Fibroblast of skin of right quadriceps (primary cell): ENCODE measurements at regions not wholly inside any gene's neighbourhood (a gene's known extent, or its start where the extent isn't known, plus 50 kb on each side); places are given as distances from the start of the nearest gene placed in this dataset.

Source experiments
- DNase-seq: peaks from one replicate; pipeline ENCODE4 v3.0.0-alpha.2; 2013

DNA sequence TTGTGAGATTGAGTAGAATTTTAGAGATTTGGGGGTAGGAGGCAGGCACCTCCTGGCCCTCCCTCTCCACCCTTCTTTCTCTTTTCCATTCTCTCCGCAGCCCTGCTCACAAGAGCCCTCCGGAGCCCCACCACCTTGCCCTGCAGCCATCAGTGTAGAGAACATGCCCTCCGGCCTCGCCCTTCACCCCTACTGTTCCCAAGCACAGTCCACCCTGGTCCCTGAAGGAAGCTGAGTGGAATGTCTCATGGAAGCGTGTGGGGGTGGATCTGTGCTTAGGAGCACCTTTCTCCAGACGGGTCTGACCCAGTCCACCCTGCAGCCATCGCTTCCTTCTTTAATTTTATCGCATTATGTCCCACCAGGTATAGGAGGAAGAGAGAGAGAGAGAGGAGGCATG, 267.1 kb downstream of the NSG2 start:
- no peak for DNase-seq

DNA sequence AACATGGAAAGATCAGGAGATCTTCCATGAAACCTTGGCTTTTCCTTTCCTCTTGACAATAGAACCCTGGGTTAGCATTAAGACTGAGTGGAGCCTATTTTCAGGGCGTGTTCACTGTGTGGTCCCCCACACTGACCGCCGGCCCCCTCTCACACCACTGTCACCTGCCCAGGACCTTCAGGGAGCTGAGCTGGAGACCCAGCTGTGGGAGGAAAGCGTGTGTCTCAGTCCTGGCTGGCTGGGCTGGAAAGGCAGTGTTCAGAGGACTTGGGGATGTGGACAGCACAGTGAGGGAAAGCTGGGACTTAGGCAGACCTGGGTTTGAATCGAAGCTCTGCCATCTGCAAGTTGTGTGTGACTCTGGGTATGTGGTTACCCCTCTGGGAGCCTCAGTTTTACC, 268.1 kb downstream of the NSG2 start:
- DNase-seq = no peak

- DNase-seq = no peak
These were observed 268.8 kb downstream of the NSG2 start for GRCh38 chr5:174314261-174314660.

DNA sequence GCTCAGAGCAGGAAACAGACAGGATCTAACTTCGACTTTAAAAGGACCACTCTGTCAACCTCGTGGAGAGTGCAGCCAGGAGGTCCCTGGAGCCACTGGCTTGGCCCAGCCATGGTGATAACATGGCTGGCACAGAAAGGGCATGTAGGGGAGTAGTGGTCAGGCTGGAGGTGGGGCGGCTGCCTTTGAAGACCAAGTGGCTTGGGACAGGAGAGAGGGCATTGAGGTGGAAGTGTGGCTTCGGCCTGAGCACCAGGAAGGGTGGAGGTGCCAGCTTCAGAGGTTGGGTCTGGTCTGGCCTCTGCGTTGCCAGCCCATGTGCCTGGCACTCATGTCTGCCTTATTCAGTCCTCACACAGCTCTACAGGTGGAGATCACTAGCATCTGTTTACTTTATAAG, 270.0 kb downstream of the NSG2 start:
- DNase-seq = no peak

DNA sequence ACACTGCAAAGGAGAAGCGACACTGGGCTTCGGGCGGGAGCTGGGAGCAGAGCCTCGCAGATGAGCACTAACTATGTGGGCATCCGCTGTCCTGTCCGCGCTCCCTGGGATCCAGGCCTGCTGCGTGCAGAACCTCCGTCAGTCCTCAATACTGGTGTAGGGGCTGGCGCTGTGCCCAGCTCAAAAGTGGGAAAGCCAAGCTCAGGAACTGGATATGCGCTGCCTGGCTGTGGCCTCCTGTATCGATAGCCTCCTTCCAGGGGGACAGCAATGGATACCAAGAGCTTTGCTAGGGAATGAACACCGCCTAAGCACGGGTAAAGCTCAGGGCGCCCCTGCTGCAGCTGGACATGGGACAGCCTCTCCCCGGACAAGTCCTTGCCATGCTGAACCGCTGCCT, 270.4 kb downstream of the NSG2 start:
- DNase-seq = no peak

GRCh38 chr5:174316326-174316725, 270.8 kb downstream of the NSG2 start:
- DNase-seq = no peak

GRCh38 chr5:174317256-174317894, 271.9 kb downstream of the NSG2 start:
- peak; percentile 45 for DNase-seq

GRCh38 chr5:174318578-174318977, 273.1 kb downstream of the NSG2 start:
- no peak for DNase-seq

GRCh38 chr5:174319551-174319950, 274.0 kb downstream of the NSG2 start:
- no peak for DNase-seq

- DNase-seq = no peak
These were observed 274.5 kb downstream of the NSG2 start for GRCh38 chr5:174320051-174320450.

DNA sequence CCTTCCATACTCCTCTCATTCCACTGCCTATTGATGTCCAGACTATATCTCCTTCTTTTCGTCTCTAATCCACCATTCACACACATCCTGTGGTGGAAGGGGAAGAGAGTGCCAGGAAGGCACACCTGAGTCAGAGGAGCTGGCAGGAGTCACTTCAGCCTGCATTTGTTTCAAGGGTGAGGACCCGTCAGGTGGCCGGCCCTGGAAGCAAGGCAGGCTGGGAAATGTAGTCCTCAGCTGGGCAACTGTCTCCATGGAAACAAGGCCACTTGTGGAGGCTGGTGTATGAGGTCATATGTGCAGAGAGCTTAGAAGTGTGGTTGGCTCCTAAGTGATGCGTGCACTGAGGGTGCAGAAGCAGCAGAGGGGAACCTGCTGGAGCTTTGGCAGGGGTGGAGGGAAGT, 278.4 kb downstream of the NSG2 start:
- no peak for DNase-seq

GRCh38 chr5:174324680-174325079, 279.2 kb downstream of the NSG2 start:
- no peak for DNase-seq

DNA sequence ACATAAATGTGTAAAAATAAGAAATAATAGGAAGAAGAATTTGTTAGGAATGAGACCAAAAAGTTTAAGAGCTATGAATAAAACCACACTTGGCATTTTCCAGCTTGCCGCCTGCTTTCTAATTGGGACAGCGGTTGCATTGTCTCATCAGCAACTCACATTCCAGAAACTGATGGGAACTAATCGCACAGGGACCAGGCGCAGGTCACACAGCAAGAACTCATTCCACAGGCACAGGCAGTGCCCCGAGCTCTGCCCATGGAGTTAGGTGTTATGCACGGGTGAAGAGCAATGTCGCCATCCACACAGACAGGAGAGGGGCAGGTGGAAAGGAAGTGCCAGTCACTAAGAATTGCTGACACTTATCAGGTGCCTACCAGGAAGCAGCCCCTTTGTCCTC, 279.9 kb downstream of the NSG2 start:
- DNase-seq = no peak

DNA sequence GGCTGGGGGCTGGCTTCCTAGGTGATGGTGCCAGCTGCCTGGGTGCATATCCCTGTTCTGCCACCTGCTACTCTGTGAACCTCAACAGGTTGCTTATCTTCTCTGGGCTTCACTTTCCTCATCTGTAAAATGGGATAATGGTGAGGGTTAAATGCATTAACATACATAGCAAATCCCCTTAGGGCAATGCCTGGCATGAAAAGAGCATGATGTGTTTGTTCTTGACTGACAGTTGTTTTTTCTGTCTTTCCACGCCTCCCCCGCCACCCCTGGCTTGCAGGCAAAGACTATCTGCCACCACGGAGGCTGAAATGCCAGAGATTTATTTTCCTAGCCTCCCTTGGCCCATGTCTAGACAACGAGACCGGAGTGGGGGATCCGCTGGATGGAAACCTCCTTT, 280.5 kb downstream of the NSG2 start:
- no peak for DNase-seq

GRCh38 chr5:174326372-174326771, 280.9 kb downstream of the NSG2 start:
- DNase-seq = no peak

DNA sequence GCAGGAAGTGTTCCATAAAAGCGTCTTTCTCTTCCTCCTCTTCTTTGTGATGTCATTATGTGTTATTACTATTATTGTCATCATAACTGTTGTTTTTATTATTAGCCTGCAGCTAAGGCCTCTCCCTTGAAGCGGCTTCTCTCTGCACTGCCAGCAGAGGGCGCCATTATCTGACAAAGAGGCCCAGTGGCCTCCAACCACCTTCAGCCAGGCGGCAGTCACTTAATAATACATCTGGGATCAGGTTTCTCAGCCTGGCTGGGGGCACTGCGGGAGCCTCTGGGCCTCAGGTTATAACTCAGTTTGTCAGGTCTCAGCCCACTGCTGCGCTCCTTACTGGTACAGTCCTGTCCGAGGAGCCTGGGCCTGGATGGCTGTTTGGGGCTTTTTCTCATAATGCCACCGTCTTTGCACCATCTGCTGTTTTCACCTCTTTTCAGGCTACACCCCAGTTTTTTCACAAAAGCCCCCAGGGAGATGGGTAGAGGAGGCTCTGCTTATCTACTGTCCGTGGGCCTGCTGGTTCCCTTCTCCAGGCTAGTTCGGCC, 281.9 kb downstream of the NSG2 start:
- peak; percentile 75 for DNase-seq

DNA sequence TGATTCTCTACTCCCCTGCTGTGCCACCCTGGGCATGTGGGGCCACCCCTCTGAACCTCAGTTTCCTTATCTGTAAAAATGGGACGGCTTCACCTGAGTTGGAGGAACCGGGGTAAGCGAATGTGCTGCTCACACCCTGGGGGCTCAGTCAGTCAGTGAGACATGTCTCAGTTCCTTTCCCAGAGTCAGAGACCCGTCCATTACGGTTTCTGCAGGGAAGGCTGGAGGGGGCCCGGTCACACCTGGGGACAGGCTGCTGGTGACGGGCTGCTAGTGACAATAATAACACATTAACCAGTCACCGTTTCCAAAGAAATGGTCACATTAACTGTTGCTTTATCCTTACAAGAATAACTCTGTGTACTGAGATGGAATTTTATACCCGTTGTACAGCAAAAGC, 282.4 kb downstream of the NSG2 start:
- DNase-seq = no peak

DNA sequence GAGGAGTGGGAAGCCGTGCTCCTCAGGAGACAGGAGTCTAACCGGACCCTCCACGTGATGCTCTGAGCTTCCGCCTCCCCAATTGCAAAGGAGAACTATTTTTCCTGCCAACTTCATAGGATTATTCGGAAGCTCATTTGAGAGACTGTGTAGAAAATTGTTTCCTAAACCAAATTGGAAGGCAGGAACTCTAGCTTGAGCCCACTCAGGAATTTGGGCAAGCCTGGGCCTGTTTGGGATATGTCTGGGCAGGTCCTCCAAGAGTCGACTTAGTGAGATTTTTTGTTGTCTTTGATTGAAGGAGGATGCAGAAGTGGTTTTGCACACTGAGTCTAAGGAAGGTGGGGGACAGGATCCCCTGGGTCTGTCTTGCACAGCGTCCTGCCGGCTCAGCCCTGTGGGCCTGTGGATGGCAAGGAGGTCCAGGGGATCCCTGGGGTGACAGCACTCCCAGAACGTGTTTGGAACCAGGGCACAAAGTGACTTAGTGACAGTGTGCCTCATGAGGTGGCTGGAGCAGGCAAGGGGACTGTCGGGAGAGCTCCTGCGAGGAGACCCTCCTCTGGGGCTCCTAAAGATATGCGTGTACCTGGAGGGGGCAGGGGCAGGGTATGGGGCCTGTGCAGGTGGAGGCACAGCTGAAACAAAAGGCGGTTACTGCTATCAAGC, 283.3 kb downstream of the NSG2 start:
- DNase-seq = no peak

DNA sequence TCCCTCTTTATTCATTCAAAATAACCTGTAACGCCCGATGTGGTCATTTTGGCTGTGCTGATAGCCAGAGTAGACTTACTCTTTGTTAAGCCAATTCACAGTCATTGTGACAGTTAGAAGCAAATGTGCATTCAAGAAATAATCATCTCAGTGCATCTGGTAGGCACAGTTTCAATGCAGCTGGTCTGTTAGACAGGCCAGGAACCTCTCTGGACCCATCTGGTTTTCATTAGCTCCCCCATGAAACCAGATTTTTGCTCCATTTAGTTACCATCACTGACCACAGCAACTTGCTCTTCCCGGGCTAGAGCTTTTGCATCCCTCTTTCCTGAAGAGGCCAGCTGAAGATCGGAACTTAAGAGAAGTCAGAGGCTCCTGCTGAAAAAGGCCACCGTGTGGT, 284.2 kb downstream of the NSG2 start:
- no peak for DNase-seq

DNA sequence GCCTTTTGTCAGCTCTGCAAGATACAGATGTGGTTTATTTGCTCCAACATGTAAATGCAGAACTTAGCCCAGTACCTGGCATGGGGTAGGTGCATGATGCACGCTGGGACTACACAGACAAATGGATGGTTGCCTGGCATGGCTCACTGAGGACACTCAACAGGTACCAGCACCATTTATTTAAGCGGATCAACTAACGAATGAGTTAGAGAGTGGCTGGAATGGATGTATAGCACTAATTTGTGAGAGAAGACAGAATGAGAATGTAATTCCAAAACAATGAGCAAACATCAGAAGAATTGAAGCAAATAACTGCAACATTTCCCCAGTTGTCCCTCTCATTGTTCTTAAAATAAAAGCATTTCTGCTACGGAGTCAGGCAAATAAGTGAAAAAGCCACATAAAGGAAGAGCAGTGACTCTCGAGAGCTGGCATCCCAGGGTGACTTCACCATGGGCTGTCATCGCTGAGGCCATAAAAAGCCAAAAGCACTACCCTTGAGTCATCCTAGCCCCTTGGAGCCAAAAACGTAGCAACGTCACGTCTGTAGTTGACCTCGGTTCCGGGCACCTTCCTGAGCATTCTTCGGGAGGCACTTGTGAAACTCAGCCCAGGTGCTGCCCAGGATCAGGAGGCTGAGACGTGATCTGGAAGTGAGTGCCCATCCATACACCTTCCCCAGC, 290.3 kb downstream of the NSG2 start:
- peak; percentile 66 for DNase-seq

GRCh38 chr5:174336479-174336878, 291.0 kb downstream of the NSG2 start:
- no peak for DNase-seq

DNA sequence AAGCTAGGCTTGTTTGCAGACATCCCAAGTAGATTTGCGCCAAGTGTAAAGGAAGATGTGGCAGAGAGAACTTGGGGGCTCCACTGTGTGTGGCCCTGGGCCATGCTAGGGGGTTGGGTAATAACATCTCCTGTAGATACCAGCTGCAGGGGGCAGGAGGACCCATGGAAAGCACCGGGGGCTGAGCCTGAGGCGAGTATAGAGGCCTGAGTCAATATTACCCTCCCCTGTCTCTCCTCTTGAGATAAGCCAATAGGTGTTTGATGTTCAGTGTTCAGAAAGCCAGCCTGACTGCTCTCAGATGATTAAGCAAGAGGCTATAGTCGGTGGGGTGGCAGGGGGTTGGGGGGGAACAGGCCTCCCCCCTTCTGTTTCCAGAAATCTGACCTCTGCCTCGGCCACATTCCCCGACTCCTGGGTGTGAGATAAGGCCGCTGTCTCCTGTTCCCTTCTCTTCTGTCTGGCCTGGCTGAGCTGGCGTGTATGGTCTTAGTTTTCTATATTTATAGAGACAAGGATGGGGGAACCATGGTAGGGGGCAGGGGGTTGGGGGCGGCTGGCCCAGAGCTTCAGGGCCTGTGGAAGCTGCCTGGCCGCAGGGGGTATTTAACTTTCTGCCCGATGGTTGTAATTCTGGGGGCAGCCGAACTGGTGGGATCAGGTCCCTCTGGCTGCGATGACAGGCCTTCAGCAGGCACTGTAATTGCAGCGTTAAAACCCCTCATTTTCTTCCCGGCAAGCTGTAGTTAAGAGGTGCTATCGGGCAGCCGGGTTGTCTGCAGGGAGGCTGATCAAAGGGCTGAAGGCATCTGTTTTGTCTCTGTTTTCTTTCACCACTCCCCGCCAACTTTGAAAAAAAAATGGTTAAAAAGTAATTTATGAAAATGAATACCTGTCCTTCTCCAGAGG, 292.0 kb downstream of the NSG2 start:
- no peak for DNase-seq
